NB4 (cell line): ENCODE measurements at regions not wholly inside any gene's neighbourhood (a gene's known extent, or its start where the extent isn't known, plus 50 kb on each side); places are given as distances from the start of the nearest gene placed in this dataset.

Experiments
- CTCF ChIP-seq: IDR thresholded peaks from one replicate; pipeline ENCODE4 v1.5.1; 2012; ENCODE audit warnings: low read depth, low read length
- MYC ChIP-seq: IDR thresholded peaks from 2 replicates; pipeline ENCODE4 v1.6.1; 2011; ENCODE audit warnings: low read depth, low read length
- POLR2A ChIP-seq: IDR thresholded peaks from 2 replicates; pipeline ENCODE4 v1.6.1; 2011; ENCODE audit warnings: mild to moderate bottlenecking; ENCODE audit not compliant: insufficient read length; ENCODE audit errors: extremely low read depth

- TF ChIP-seq MYC (no peak), CTCF (no peak), POLR2A (no peak)
Observed at GRCh38 chr2:219743548-219743947, 116.1 kb downstream of the SLC4A3 start.
